ENCODE measurements at regions not wholly inside any gene's neighbourhood (a gene's known extent, or its start where the extent isn't known, plus 50 kb on each side); places are given as distances from the start of the nearest gene placed in this dataset.

DNA sequence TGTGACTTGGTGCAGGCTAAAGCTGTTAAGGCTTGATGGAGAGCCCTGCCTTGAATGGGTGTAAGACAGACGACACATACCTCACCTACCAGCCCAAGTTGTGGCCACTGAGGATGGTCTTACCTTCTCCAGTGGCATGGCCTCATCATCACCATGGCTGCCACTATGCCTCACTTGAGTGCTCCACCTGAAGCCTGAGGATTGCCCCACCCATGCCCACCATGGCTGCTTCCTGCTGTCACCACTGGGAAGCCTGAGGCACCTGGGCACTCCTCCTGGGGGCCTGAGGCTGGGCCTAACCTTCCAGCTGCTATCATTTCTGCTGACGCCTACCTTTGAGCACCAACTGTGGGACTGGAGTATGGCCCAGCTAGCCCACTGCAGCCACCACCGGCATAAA is 1605.7 kb upstream of the FLRT2 start (continued):
- no peak for TF ChIP-seq RFX5 (IDR thresholded peaks at IDR 0.05)

DNA sequence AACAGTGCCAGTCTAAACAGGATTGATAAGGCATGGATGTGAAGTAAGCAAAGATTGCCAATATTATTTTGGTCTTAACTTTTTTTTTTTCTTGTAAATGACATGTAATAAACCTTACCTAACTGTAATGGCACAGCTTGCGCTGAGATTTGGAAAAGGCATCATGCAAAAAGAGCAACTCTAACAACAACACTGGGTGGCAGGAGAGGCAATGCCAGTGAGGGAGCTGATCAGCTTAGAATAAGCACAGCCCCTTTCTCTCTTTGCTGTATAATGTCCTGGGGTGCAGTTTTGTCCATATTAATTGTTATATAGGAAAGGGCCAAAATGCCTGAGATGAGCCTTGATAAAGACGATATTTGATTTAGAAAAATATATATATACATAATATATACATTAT is 1589.7 kb upstream of the FLRT2 start:
- POLR2A ChIA-PET: no interaction called here
- no peak for FAIRE-seq
- no peak overlapping the region for H3K27ac ChIP-seq

GRCh38 chr14:83958359-83958758 is 1571.6 kb upstream of the FLRT2 start:
- no peak for ATAC-seq
- WGBS (ENCODE audit: missing lambda C conversion rate): 4% methylated on average over 1 of the region's 1 CpG
- ChIA-PET POLR2A (no interaction called here), CTCF (no interaction called here)
- Histone ChIP-seq H3K9me3 (no peaks in the 10 kb centered on the region), H3K4me2 (no peak overlapping the region), H3K27ac (no peak overlapping the region), H3K4me1 (no peaks in the 10 kb centered on the region), H3K4me3 (no peak overlapping the region)
- no peak for DNase-seq (ENCODE audit: low read depth in 1 of 2, low spot score in 1 of 2)
- FAIRE-seq: no peak
- TF ChIP-seq POLR2A (IDR thresholded peaks at IDR 0.05; ENCODE audit: low read length) (no peak), POLR2AphosphoS2 (conservative IDR thresholded peaks at IDR 0.05; ENCODE audit: low read length) (no peak), RNF2 (IDR thresholded peaks at IDR 0.05; ENCODE audit: borderline replicate concordance, low read depth) (no peak), BCL3 (IDR thresholded peaks at IDR 0.05) (no peak), HOXA7 (CRISPR knock-in tag; IDR thresholded peaks at IDR 0.05) (no peak), MYC (IDR thresholded peaks at IDR 0.05; ENCODE audit: borderline replicate concordance, low read length) (no peak), MAZ (IDR thresholded peaks at IDR 0.05; ENCODE audit: borderline replicate concordance, low read depth, low read length) (no peak), ATOH8 (CRISPR knock-in tag; IDR thresholded peaks at IDR 0.05; ENCODE audit: low read depth) (no peak), CHD4 (IDR thresholded peaks at IDR 0.05; ENCODE audit: borderline replicate concordance) (no peak), TFCP2L1 (CRISPR knock-in tag; IDR thresholded peaks at IDR 0.05) (no peak), RCOR1 (IDR thresholded peaks at IDR 0.05; ENCODE audit: low read depth, low read length) (no peak), TP53 (CRISPR knock-in tag; IDR thresholded peaks at IDR 0.05) (no peak), RFX5 (IDR thresholded peaks at IDR 0.05) (no peak), PBX3 (IDR thresholded peaks at IDR 0.05) (no peak), JUN (IDR thresholded peaks at IDR 0.05) (no peak), EHMT2 (IDR thresholded peaks at IDR 0.05; ENCODE audit: low read depth) (no peak)
- TF ChIP-seq, protein P1, sequence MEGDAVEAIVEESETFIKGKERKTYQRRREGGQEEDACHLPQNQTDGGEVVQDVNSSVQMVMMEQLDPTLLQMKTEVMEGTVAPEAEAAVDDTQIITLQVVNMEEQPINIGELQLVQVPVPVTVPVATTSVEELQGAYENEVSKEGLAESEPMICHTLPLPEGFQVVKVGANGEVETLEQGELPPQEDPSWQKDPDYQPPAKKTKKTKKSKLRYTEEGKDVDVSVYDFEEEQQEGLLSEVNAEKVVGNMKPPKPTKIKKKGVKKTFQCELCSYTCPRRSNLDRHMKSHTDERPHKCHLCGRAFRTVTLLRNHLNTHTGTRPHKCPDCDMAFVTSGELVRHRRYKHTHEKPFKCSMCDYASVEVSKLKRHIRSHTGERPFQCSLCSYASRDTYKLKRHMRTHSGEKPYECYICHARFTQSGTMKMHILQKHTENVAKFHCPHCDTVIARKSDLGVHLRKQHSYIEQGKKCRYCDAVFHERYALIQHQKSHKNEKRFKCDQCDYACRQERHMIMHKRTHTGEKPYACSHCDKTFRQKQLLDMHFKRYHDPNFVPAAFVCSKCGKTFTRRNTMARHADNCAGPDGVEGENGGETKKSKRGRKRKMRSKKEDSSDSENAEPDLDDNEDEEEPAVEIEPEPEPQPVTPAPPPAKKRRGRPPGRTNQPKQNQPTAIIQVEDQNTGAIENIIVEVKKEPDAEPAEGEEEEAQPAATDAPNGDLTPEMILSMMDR (IDR thresholded peaks at IDR 0.05): no peak

More for the DNA sequence above, 1589.7 kb upstream of the FLRT2 start:
- TF ChIP-seq USF2 (IDR thresholded peaks at IDR 0.05): no peak
- TF ChIP-seq POLR2AphosphoS2 (conservative IDR thresholded peaks at IDR 0.05; ENCODE audit: low read length): no peak
- no peak for TF ChIP-seq ZNF302 (CRISPR knock-in tag; IDR thresholded peaks at IDR 0.05)
- TF ChIP-seq RARB (CRISPR knock-in tag; IDR thresholded peaks at IDR 0.05): no peak
- TF ChIP-seq PBX3 (IDR thresholded peaks at IDR 0.05): no peak
- TF ChIP-seq SMC3 (IDR thresholded peaks at IDR 0.05): no peak
- TF ChIP-seq CEBPB (IDR thresholded peaks at IDR 0.05): no peak
- TF ChIP-seq TP53 (CRISPR knock-in tag; IDR thresholded peaks at IDR 0.05): no peak
- no peak for TF ChIP-seq RAD21 (conservative IDR thresholded peaks at IDR 0.05 in 1 of 2, IDR thresholded peaks at IDR 0.05 in 1 of 2)
- TF ChIP-seq E2F6 (IDR thresholded peaks at IDR 0.05; ENCODE audit: borderline replicate concordance, low read depth): no peak
- no peak for TF ChIP-seq CHD2 (IDR thresholded peaks at IDR 0.05; ENCODE audit: low read length, partially characterized antibody)
- Histone ChIP-seq H3K4me2 (no peak overlapping the region), H3K4me3 (no peak overlapping the region), H3K4me1 (no peaks in the 10 kb centered on the region), H3K9me3 (no peaks in the 10 kb centered on the region; the same call in 2 of the 3 replicates)
- DNase-seq (ENCODE audit: low read depth in 1 of 2, low spot score in 1 of 2) (no peak), ATAC-seq (no peak)
- 29% methylated on average over 2 of the region's 2 CpGs for WGBS (ENCODE audit: missing lambda C conversion rate)
- CTCF ChIA-PET: no interaction called here
